HCT116 (cell line): ENCODE measurements at regions not wholly inside any gene's neighbourhood (a gene's known extent, or its start where the extent isn't known, plus 50 kb on each side); places are given as distances from the start of the nearest gene placed in this dataset.

ENCODE experiments used
- ATAC-seq: fragments of 200-7000 bp; cut with Tn5 transposase; 2 replicates; pipeline ENCODE4 v1.9.1; 2020; ENCODE audit warnings: mild to moderate bottlenecking, moderate library complexity
- BruUV-seq: library from RNA; stranded (reverse); fragments of 400-500 nt; replicated peaks from 2 replicates; lab custom pipeline; 2021; lab: Mats Ljungman, UMichigan
- CTCF ChIA-PET: fragments of 300-600 bp; sonication (Branson Sonifier 250); formaldehyde crosslinking; loops from one replicate; lab custom pipeline; 2021; ENCODE audit warnings: antibody characterized with exemption; lab: Charles Lee
- POLR2A ChIA-PET: fragments of 300-600, 350-600 bp; sonication (Branson Sonifier 250); formaldehyde crosslinking; loops from one replicate; lab custom pipeline; 2021; ENCODE audit warnings: antibody characterized with exemption; lab: Charles Lee
- RAD21 ChIA-PET, 2 experiments: fragments of 300-600 bp; sonication (Branson Sonifier 250); formaldehyde crosslinking; loops; one replicate each; lab custom pipeline; 2023; ENCODE audit warnings: low total read pairs in 2 of 2; ENCODE audit not compliant: uncharacterized antibody in 2 of 2, unreplicated experiment in 2 of 2, low non-redundant PET in 1 of 2; lab: Charles Lee
- DNase-seq: peaks from one replicate; pipeline ENCODE4 v3.0.0-alpha.2; 2010; ENCODE audit warnings: low read depth, low spot score
- H2AFZ ChIP-seq: fragments of 200-600 bp; shearing (Covaris generic), sonication (generic); 2 replicates; pipeline ENCODE4 v1.6.1; 2017; ENCODE audit warnings: low read depth, mixed run types, mixed read lengths, antibody characterized with exemption, low read length; ENCODE audit not compliant: poor library complexity, severe bottlenecking
- H3K27ac ChIP-seq: 2 replicates; pipeline ENCODE4 v1.5.1; 2012; ENCODE audit warnings: low read depth, low read length
- H3K27me3 ChIP-seq: fragments of 200-600 bp; sonication (generic); 2 replicates; pipeline ENCODE4 v1.6.1; 2016; ENCODE audit warnings: mixed run types, low read length, mixed read lengths; ENCODE audit not compliant: insufficient read depth
- H3K36me3 ChIP-seq, 2 experiments: fragments of 200-500 bp in 1 of 2; fragments of 200-600 bp in 1 of 2; sonication (Bioruptor generic) in 1 of 2; sonication (generic) in 1 of 2; 2 replicates each; pipeline versions ENCODE4 v1.5.1 to v1.6.1; 2014 to 2016; ENCODE audit warnings: low read length in 2 of 2, inconsistent platforms in 1 of 2, mixed read lengths in 1 of 2, mixed run types in 1 of 2; ENCODE audit not compliant: insufficient read depth in 2 of 2, control insufficient read depth in 1 of 2
- H3K4me1 ChIP-seq, 2 experiments: fragments of 200-600 bp in 1 of 2; sonication (generic) in 1 of 2; 2 replicates each; pipeline versions ENCODE4 v1.5.1 to v1.6.1; 2012 to 2017; ENCODE audit warnings: low read length in 2 of 2, inconsistent platforms in 1 of 2, mild to moderate bottlenecking in 1 of 2, mixed read lengths in 1 of 2, mixed run types in 1 of 2, moderate library complexity in 1 of 2; ENCODE audit not compliant: insufficient read depth in 2 of 2, control insufficient read depth in 1 of 2
- H3K4me2 ChIP-seq: fragments of 200-600 bp; sonication (generic); 2 replicates; pipeline ENCODE4 v1.6.1; 2017; ENCODE audit warnings: mixed run types, low read length, mixed read lengths
- H3K4me3 ChIP-seq, 2 experiments: fragments of 200-600 bp in 1 of 2; sonication (generic) in 1 of 2; replicated peaks in 1 of 2; 2 replicates each; pipeline ENCODE4 v1.5.1; 2011 to 2016; ENCODE audit warnings: low read length in 2 of 2, control low read depth in 1 of 2, low read depth in 1 of 2, mild to moderate bottlenecking in 1 of 2, mixed read lengths in 1 of 2, mixed run types in 1 of 2
- H3K79me2 ChIP-seq: fragments of 200-600 bp; sonication (generic); 2 replicates; pipeline ENCODE4 v1.6.1; 2017; ENCODE audit warnings: mild to moderate bottlenecking, mixed run types, low read length, moderate library complexity, mixed read lengths; ENCODE audit not compliant: insufficient read depth
- H3K9ac ChIP-seq: fragments of 200-600 bp; sonication (generic); 2 replicates; pipeline ENCODE4 v1.6.1; 2016; ENCODE audit warnings: low read length, mixed read lengths
- H3K9me2 ChIP-seq: fragments of 200-600 bp; sonication (generic), shearing (Covaris generic); 2 replicates; pipeline ENCODE4 v1.6.1; 2017; ENCODE audit warnings: mixed run types, mild to moderate bottlenecking, moderate library complexity; ENCODE audit not compliant: insufficient read depth
- H3K9me3 ChIP-seq, 2 experiments: fragments of 200-500 bp in 1 of 2; fragments of 200-600 bp in 1 of 2; sonication (Bioruptor generic) in 1 of 2; sonication (generic) in 1 of 2; 2 replicates each; pipeline ENCODE4 v1.6.1; 2014 to 2017; ENCODE audit warnings: low read length in 2 of 2, mixed read lengths in 2 of 2, inconsistent platforms in 1 of 2, low read depth in 1 of 2, mild to moderate bottlenecking in 1 of 2, mixed run types in 1 of 2, moderate library complexity in 1 of 2; ENCODE audit not compliant: control insufficient read depth in 1 of 2, insufficient read depth in 1 of 2
- H4K20me1 ChIP-seq: fragments of 200-600 bp; sonication (generic), shearing (Covaris generic); 2 replicates; pipeline ENCODE4 v1.6.1; 2017; ENCODE audit warnings: mixed run types, mild to moderate bottlenecking, moderate library complexity; ENCODE audit not compliant: insufficient read depth
- CBX3 ChIP-seq: IDR thresholded peaks from 2 replicates; pipeline ENCODE4 v1.6.1; 2012; ENCODE audit warnings: low read depth
- ELF1 ChIP-seq: IDR thresholded peaks from 2 replicates; pipeline ENCODE4 v1.6.1; 2012; ENCODE audit warnings: low read depth, borderline replicate concordance
- EZH2 ChIP-seq: fragments of 200-600 bp; sonication (generic); IDR thresholded peaks from 2 replicates; pipeline ENCODE4 v1.6.1; 2017; ENCODE audit warnings: antibody characterized with exemption, mixed run types
- EZH2phosphoT487 ChIP-seq: fragments of 200-600 bp; IDR thresholded peaks from 2 replicates; pipeline ENCODE4 v1.6.1; 2018; ENCODE audit warnings: antibody characterized with exemption, borderline replicate concordance
- JUND ChIP-seq: IDR thresholded peaks from 2 replicates; pipeline ENCODE4 v1.6.1; 2012
- SIN3A ChIP-seq: IDR thresholded peaks from 2 replicates; pipeline ENCODE4 v1.6.1; 2012; ENCODE audit warnings: low read depth
- TCF7L2 ChIP-seq: IDR thresholded peaks from 2 replicates; pipeline ENCODE4 v1.7.0; 2011; ENCODE audit warnings: borderline replicate concordance, inconsistent platforms; ENCODE audit not compliant: insufficient read depth, insufficient read length; ENCODE audit errors: extremely low read depth
- YY1 ChIP-seq: IDR thresholded peaks from 2 replicates; pipeline ENCODE4 v1.6.1; 2011; ENCODE audit warnings: low read length, low read depth, moderate library complexity, mild to moderate bottlenecking; ENCODE audit not compliant: insufficient replicate concordance; ENCODE audit errors: extremely low read depth
- ZFX ChIP-seq: fragments of 450-650 bp; IDR thresholded peaks from 2 replicates; pipeline ENCODE4 v1.6.1; 2017
- intact Hi-C: fragments of 100-400 bp; cut with micrococcal nuclease; formaldehyde crosslinking; loops from 2 replicates; pipeline ENCODE4 v1.10.0; 2022
- TF ChIP-seq, protein P1 (sequence below): IDR thresholded peaks from 2 replicates; pipeline ENCODE4 v1.6.1; 2012
- TF ChIP-seq, protein P2 (sequence below): IDR thresholded peaks from 2 replicates; pipeline ENCODE4 v1.6.1; 2012; ENCODE audit warnings: low read depth
- TF ChIP-seq, protein P3 (sequence below): IDR thresholded peaks from 2 replicates; pipeline ENCODE4 v1.6.1; 2011; ENCODE audit warnings: mild to moderate bottlenecking, low read length, moderate library complexity; ENCODE audit not compliant: insufficient replicate concordance; ENCODE audit errors: extremely low read depth

DNA sequence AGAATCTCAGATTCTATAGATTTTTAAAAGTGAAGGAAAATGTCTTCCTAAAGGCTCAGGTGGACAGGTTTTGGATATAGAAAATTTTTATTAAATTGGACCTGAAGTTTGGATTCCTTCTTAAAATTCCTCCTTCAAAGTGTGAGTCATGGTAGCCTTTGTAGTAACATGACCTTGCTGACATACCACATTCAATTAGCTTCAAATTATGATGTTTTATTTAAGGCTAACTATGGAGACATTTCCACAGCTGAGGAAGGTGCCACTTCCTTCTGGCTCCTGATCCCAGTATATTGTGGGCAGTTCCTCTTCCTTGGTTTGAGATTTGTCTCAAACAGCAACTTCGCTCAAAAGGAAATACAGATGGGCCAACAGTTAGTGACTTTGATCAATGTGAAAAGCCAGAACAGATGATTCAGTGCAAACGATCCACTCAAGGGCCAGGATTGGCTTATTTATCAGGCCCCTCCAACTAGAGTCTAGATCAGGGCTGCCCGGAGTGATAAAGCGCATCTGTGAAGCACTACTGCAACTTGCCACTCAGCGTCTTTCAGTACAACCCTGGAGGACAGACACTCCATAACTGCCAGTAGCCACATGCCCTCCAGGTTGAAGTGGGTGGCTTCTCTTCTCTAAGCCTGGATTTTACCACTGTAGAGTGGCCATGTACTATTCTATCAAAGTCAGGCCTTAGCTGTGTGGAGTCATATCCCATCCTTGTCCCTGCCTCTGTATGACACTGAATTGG, 573.5 kb downstream of the KIF20B start:
- BruUV-seq = no TSS peak
- Histone ChIP-seq H3K27me3 (no peaks in the 10 kb centered on the region), H3K4me1 (peaks cover 8 to 21% of the 10 kb centered on the region in 2 experiments; a peak in 3 of 4 replicates), H3K27ac (peak overlapping the region; percentile 35), H4K20me1 (no peaks in the 10 kb centered on the region), H3K9ac (no peak overlapping the region)
- CTCF ChIA-PET = no interaction called here
- TF ChIP-seq TCF7L2 = peak; percentile 44
- no peak for TF ChIP-seq EZH2
- TF ChIP-seq, all 23 proteins: peak for 1
- intact Hi-C loops = no loop called here
- POLR2A ChIA-PET = no interaction called here
- no peak overlapping the region for H3K4me3 ChIP-seq
- peak overlapping the region; percentile 11; the same call in 1 of the 2 replicates for H3K4me2 ChIP-seq
- ATAC-seq (peak; percentile 57; the same call in 1 of the 2 replicates), DNase-seq (no peak)
- H3K79me2 ChIP-seq = no peaks in the 10 kb centered on the region
- H3K9me3 ChIP-seq = no peaks in the 10 kb centered on the region
- no peaks in the 10 kb centered on the region for H3K36me3 ChIP-seq
- H2AFZ ChIP-seq = no peak overlapping the region
- 0 out of 2 replicates have a peak, but pooled peaks cover under 1% of the 10 kb centered on the region for H3K9me2 ChIP-seq
- RAD21 ChIA-PET = no interaction called here

DNA sequence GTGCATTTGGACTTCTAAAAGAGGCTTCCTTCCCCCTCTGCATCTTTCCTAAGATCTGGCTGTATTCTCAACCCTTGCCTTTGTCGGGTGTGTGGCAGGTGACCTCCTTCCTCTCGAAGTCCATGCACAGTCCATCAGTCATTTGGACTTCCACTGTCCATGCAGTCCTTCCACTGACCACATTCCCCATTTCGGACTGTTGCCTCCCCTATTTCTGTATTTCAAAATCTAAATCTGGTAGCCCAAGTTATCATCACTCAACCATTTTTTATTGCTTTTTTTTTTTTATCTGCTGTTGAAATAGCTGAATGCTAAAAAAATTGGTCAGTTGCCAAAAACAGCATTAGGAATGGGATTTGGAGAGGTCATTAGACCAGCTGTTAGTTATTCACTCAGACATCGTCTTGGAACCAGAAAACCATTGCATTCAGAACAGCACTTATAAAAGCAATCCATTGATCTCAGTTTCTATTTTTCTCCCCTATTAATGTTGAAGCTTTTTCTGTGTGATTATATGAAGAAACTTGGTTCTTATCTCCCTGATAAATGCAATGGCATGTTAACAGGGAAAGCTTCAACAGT, 575.6 kb downstream of the KIF20B start:
- Histone ChIP-seq H3K9ac (no peak overlapping the region), H4K20me1 (no peaks in the 10 kb centered on the region), H3K9me3 (no peaks in the 10 kb centered on the region), H3K4me3 (no peak overlapping the region), H3K27ac (peak overlapping the region; percentile 2; the same call in 1 of the 2 replicates), H2AFZ (no peak overlapping the region), H3K4me1 (peaks cover 8 to 21% of the 10 kb centered on the region in 2 experiments; a peak in 3 of 4 replicates), H3K27me3 (no peaks in the 10 kb centered on the region), H3K9me2 (no peaks in the 10 kb centered on the region), H3K4me2 (no peak overlapping the region), H3K79me2 (no peaks in the 10 kb centered on the region), H3K36me3 (no peaks in the 10 kb centered on the region)
- CTCF ChIA-PET = interaction anchor here (1.9 kb wide), 1 partner anchor 11 kb away, joined by 7 read pairs; no protein-coding TSS in a partner anchor
- POLR2A ChIA-PET = interaction anchor here (1.0 kb wide), 1 partner anchor 42 kb away, joined by 3 read pairs; no protein-coding TSS in a partner anchor
- no peak for DNase-seq
- RAD21 ChIA-PET = no interaction called here
- ATAC-seq = no peak
- no TSS peak for BruUV-seq
- intact Hi-C loops = no loop called here
- no peak for TF ChIP-seq TCF7L2
- TF ChIP-seq SIN3A = no peak
- TF ChIP-seq, protein P1, sequence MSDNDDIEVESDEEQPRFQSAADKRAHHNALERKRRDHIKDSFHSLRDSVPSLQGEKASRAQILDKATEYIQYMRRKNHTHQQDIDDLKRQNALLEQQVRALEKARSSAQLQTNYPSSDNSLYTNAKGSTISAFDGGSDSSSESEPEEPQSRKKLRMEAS = no peak
- TF ChIP-seq, protein P2, sequence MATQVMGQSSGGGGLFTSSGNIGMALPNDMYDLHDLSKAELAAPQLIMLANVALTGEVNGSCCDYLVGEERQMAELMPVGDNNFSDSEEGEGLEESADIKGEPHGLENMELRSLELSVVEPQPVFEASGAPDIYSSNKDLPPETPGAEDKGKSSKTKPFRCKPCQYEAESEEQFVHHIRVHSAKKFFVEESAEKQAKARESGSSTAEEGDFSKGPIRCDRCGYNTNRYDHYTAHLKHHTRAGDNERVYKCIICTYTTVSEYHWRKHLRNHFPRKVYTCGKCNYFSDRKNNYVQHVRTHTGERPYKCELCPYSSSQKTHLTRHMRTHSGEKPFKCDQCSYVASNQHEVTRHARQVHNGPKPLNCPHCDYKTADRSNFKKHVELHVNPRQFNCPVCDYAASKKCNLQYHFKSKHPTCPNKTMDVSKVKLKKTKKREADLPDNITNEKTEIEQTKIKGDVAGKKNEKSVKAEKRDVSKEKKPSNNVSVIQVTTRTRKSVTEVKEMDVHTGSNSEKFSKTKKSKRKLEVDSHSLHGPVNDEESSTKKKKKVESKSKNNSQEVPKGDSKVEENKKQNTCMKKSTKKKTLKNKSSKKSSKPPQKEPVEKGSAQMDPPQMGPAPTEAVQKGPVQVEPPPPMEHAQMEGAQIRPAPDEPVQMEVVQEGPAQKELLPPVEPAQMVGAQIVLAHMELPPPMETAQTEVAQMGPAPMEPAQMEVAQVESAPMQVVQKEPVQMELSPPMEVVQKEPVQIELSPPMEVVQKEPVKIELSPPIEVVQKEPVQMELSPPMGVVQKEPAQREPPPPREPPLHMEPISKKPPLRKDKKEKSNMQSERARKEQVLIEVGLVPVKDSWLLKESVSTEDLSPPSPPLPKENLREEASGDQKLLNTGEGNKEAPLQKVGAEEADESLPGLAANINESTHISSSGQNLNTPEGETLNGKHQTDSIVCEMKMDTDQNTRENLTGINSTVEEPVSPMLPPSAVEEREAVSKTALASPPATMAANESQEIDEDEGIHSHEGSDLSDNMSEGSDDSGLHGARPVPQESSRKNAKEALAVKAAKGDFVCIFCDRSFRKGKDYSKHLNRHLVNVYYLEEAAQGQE = no peak
- no peak for TF ChIP-seq YY1
- no peak for TF ChIP-seq EZH2
- no peak for TF ChIP-seq ELF1
- no peak for TF ChIP-seq CBX3
- TF ChIP-seq, protein P3, sequence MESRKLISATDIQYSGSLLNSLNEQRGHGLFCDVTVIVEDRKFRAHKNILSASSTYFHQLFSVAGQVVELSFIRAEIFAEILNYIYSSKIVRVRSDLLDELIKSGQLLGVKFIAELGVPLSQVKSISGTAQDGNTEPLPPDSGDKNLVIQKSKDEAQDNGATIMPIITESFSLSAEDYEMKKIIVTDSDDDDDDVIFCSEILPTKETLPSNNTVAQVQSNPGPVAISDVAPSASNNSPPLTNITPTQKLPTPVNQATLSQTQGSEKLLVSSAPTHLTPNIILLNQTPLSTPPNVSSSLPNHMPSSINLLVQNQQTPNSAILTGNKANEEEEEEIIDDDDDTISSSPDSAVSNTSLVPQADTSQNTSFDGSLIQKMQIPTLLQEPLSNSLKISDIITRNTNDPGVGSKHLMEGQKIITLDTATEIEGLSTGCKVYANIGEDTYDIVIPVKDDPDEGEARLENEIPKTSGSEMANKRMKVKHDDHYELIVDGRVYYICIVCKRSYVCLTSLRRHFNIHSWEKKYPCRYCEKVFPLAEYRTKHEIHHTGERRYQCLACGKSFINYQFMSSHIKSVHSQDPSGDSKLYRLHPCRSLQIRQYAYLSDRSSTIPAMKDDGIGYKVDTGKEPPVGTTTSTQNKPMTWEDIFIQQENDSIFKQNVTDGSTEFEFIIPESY = no peak
- no peak for TF ChIP-seq EZH2phosphoT487
- TF ChIP-seq ZFX = no peak
- no peak for TF ChIP-seq JUND
